Pons (tissue), 1 donor: ENCODE measurements at regions not wholly inside any gene's neighbourhood (a gene's known extent, or its start where the extent isn't known, plus 50 kb on each side); places are given as distances from the start of the nearest gene placed in this dataset.
"Not testable (repeated sequence)": the region's sequence is repeated elsewhere in the genome, so short reads cannot be mapped to it uniquely, and the experiment has no call there.

ENCODE experiments used
- DNase-seq: peaks from one replicate; pipeline ENCODE4 v3.0.0-alpha.2; 2016; ENCODE audit warnings: low spot score

DNA sequence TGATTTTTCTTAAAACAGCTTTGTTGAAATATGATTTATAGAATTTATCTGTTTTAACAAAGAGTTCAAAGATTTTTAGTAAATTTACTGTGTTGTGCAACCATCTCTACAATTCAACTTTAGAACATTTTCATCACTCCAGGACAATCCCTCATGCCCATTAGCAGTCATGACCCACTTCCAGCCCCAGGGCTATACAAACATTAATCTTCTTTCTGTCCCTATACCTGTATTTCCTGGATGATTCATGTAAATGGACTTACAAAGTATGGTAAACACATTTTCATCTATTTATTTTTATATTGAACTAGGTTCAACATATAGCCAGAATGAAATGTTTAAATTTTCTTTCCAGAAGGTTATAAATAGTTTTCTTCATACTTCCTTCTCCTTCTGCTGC is 127.8 kb upstream of the CCDC180 start:
- no peak for DNase-seq

GRCh38 chr9:97176206-97176605 is 131.3 kb upstream of the CCDC180 start:
- DNase-seq, result peak; percentile 5

- not testable (repeated sequence) for DNase-seq
Observed at GRCh38 chr9:97168174-97168573, 129.2 kb upstream of the CTSV start.

DNA sequence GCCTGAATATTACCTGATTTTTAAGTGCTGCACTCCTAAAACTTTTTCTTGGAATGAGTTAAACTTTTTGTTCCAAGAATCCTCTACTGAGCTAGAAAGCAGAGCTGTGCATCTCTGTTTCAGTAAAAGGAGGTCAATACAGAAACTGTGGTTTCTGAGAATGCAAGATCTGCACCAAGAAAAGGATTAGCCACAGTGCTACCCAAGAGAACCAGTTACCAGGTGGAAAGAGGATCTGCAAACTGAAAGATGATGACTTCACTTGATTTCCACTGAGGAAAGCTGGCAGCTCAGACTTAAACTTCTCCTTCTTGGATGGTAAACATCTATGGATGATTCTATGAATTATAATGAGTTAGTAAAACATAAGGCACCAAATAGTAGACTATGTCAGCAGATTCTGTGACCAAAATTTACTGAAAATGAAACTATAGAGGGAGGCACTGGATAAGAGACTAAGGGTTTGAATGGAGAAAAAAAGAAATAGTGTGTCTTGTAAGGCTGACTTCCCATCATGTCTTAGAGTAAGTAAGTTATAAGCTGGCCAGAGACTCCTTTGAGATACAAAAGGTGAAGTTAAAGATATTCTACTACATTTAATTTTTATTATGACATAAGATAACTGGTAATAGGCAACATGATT is 127.7 kb upstream of the CTSV start:
- not testable (repeated sequence) for DNase-seq

- no peak for DNase-seq
Observed at GRCh38 chr9:97160255-97160654, 121.3 kb upstream of the CTSV start.

DNA sequence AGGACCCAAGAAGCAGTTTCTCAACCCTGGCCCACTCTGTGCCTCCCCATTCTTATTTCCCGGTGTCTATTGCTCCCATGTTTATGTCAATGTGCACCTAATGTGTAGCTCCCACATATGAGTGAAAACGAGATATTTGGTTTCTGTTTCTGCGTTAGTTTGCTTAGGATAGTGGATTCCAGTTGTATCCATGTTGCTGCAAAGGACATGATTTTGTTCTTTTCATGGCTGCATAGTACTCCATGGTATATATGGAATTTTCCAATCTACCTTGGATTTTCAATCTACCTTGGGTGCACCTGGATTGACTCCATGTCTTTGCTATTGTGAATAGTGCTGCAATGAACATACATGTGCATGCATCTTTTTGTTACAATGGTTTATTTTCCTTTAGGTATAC is 119.8 kb upstream of the CTSV start:
- not testable (repeated sequence) for DNase-seq

- DNase-seq, result not testable (repeated sequence)
Observed at GRCh38 chr9:97155441-97155840, 116.5 kb upstream of the CTSV start.

DNA sequence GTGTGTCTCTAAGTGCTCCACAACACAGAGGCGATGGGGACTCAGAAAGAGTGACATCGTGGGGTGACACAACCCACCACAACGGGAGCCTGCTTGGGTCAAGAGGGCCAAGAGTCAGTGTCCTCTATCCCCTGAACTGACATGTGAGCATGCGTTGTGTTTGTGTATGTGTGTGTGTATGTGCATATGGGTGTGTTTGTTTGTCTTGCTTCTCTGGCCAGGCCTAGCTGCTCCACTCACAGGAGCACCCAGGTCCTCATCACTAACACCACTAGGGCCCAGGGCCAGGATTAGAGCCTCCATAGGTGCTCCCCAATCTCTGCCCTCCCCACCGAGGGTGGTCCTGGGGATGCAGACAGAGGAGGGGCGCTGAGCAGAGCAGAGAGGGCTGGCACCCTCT is 115.0 kb upstream of the CTSV start:
- DNase-seq, result no peak

- DNase-seq, result not testable (repeated sequence)
Observed at GRCh38 chr9:97153160-97153559, 114.2 kb upstream of the CTSV start.

- DNase-seq, result not testable (repeated sequence)
Observed at GRCh38 chr9:97150471-97150870, 111.5 kb upstream of the CTSV start.

DNA sequence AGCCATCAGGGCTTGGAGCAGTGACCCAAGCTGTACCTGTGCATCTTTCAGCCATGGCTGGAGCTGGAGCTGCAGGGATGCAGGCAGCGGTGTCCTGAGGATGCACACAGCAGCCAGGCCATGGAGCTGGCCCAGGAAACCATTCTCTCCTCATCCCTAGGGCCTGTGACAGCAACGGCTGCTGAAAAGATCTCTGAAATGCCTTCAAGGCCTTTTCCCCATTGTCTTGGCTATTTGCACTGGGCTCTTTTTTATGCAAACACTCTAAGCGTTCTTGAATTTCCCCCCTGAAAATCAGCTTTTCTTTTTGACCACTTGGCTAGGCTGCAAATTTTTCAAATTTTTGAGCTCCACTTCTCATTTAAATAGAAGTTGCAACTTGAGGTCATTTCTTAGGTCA is 109.5 kb upstream of the CTSV start:
- DNase-seq, result not testable (repeated sequence)

DNA sequence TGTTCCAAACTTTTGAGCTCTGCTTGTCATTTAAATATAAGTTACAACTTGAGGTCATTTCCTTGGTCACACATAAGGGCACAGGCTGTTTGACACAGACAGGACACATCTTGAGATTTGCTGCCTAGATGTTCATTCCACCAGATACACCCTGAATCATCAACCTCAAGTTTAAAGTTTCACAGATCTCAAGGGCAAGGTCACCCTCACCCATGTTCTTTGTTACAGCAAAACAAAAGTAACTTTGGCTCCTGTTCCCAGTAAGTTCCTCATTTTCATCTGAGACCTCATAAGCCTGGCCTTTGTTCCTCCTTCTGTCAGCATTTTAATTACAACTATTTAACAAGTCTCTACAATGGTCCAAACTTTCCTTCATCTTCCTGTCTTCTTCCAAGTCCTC is 106.7 kb upstream of the CTSV start:
- peak; percentile 6 for DNase-seq

- DNase-seq, result no peak
Observed at GRCh38 chr9:97140566-97140965, 101.6 kb upstream of the CTSV start.

GRCh38 chr9:97136421-97136820 is 97.5 kb upstream of the CTSV start:
- DNase-seq, result no peak

DNA sequence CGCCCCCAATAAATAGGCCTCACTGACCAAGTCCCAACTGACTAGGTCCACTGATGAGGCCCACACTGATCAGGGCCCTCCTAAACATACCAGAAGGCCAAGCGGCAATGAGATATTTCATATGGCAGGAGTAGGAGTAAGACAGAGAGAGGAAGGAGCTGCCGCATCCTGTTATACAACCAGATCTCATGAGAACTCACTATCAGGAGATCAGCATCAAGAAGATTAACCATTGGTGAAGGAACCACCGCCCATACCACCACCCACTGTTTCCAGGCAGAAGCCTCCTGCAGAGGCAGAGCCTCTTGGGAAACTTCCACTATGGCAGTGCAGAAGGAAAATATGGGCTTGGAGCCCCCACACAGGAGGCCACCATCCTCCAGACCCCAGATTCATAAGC is 95.0 kb upstream of the CTSV start:
- DNase-seq, result not testable (repeated sequence)

DNA sequence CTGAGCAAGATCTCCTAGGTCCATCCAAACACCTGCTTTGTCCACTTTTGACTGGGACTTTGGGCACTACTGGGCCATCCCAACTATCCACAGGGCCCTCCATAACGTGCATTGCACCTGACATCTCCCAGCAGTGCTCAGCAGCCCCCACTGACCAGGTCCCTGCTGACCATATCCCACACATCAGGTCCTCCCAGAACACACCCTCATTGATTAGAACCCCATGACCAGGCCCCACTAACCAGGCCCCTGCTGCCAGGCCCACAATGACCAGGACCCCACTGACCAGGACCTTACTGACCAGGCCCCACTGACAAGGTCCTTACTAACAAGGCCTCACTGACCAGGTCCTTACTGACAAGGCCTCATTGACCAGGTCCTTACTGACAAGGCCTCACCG is 93.9 kb upstream of the CTSV start:
- no peak for DNase-seq

- not testable (repeated sequence) for DNase-seq
Observed at GRCh38 chr9:97130864-97131263, 91.9 kb upstream of the CTSV start.

- DNase-seq, result not testable (repeated sequence)
Observed at GRCh38 chr9:97130387-97130786, 91.4 kb upstream of the CTSV start.

DNA sequence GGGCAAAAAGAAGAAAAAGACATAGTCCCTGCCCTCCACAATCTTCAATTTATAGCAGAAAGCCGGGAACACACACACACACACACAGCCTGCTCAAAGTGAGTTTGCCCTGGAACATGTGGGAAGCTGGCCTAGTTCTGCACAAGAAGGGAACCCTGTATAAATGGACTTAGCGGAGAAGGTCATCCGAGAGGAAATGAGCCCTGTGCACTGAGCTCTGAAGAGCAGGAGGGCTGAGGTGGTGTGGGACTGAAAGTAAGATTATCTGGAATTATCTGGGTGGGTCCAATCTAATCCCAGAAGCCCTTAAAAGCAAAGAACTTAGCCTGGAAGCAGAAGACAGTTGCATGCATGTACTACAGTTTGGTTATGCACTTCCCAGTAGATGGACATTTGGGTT is 90.0 kb upstream of the CTSV start:
- no peak for DNase-seq

DNA sequence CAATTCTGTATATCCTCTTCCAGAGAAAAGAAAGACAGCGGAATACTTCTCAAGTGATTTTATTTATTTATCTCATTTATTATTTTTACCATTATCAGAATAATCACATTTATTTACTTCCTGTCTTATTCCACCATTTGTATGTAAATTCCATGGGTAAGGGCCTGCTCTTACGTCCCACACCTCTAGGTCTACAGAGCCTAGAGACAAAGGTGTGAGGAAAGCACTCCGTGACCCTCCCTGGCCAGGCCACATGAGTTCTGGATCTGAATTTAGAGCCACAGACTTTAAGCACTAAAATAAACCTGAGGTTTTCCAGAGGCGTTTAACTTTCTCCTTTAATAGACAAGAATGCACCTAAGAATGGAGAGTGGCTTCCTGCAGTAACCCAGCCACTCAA is 85.3 kb upstream of the CTSV start:
- DNase-seq, result no peak

DNA sequence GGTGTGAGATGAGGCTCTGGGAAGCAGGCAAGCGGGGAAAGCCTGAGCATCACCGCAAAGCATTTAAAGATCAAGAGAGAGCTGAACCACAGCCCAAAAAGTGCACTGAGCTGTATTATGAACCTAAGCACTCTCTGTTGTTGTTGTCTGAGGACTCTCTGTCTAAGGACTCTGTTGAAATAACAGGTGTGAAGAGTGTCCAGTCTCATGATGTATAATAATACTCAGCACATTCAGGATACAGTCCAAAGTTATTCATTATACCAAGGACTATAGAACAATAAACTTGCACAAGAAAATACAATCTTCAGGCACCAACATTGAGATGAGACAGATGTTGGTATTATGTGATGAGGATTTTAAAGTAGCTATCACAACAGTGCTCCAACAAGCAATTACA is 71.8 kb upstream of the CTSV start:
- DNase-seq, result no peak

- DNase-seq, result peak; percentile 90
Observed at GRCh38 chr9:97109194-97109811, 70.4 kb upstream of the CTSV start.

GRCh38 chr9:97105220-97105619 is 66.3 kb upstream of the CTSV start:
- DNase-seq, result not testable (repeated sequence)
